Esophagus squamous epithelium (tissue), 4 donors: ENCODE measurements at regions not wholly inside any gene's neighbourhood (a gene's known extent, or its start where the extent isn't known, plus 50 kb on each side); places are given as distances from the start of the nearest gene placed in this dataset.

Experiments
- CTCF ChIP-seq, 6 experiments: fragments of 450-650 bp in 4 of 6; fragments of 200-600 bp in 2 of 6; sonication (generic) in 2 of 6; IDR thresholded peaks; one replicate each; pipeline ENCODE4 v1.5.1; 2016 to 2019; ENCODE audit warnings: antibody characterized with exemption in 6 of 6, mild to moderate bottlenecking in 4 of 6, moderate library complexity in 4 of 6
- POLR2A ChIP-seq, 4 donors: fragments of 450-650 bp; IDR thresholded peaks; one replicate each; pipeline ENCODE4 v1.6.1; 2017; ENCODE audit warnings: antibody characterized with exemption in 4 of 4, mild to moderate bottlenecking in 4 of 4, moderate library complexity in 3 of 4

DNA sequence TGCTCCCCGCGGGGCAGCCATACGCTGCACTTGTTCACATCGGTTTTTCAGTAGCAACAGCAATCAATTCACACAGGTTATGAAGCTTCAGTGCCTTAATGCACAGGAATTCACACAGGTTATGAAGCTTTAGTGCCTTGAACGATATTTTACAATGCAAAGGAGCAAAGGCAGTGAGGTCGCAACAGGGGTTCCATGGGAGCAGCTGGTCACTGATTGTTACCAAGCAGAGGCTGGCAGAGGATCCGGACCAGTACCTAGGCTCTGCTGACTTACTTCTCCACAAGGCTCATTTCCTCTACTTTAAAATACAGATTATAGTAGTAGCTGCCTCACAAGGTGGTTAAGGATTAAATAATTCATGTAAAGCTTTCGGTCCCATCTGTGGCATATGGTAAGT lies 95.2 kb upstream of the ODAD2 start:
- TF ChIP-seq CTCF (IDR thresholded peaks at IDR 0.05) (no peak), POLR2A (IDR thresholded peaks at IDR 0.05) (no peak)
